ENCODE measurements at regions not wholly inside any gene's neighbourhood (a gene's known extent, or its start where the extent isn't known, plus 50 kb on each side); places are given as distances from the start of the nearest gene placed in this dataset.

- H3K4me3 Mint-ChIP-seq = no peak overlapping the region
- H3K36me3 Mint-ChIP-seq = no peaks in the 10 kb centered on the region
- no peaks in the 10 kb centered on the region for H3K9me3 Mint-ChIP-seq
- no peak for TF ChIP-seq CTCF (conservative IDR thresholded peaks at IDR 0.05)
- peaks cover 29% of the 10 kb centered on the region for H3K27me3 Mint-ChIP-seq
- no peak for DNase-seq (ENCODE audit: extremely low spot score, unreplicated experiment)
- H3K4me1 Mint-ChIP-seq (ENCODE audit: unreplicated experiment) = no peaks in the 10 kb centered on the region
- no peak overlapping the region for H3K27ac Mint-ChIP-seq
These were observed 318.6 kb downstream of the PMP22 start for GRCh38 chr17:14946481-14946880.

DNA sequence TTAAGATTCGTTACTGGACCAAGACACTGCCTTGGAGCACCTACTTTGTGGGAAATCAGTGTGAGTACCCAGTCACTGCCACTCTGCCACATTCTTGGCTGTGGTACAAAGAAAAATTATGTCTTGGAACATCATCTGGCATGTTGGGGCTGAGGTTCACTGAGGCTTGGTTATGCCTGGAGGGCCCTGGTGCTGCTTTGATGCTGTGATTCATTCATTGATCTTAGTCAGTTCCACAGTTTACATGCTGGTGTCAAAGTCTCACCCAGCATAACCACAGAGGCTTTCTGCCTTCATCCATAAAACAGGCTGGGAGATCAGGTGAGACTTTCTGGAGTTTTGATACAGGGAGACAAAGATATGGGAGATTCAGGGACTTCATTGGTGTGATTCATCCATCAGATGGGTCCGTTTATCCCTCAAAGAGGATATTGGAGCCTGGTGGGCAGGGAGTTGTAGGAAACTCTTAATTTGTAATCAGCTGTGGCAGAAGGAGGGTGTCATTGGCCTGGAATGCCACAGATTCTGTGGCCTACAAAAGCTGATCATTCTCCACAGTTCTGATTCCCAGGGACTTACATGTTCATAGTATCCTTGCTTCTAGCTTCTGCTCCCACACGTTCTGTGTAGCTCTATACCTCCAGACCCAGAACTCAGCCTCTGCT lies 322.5 kb downstream of the PMP22 start:
- Mint-ChIP-seq H3K27me3 (peaks cover 20% of the 10 kb centered on the region), H3K9me3 (no peaks in the 10 kb centered on the region), H3K4me3 (no peak overlapping the region), H3K4me1 (ENCODE audit: unreplicated experiment) (no peaks in the 10 kb centered on the region), H3K27ac (no peak overlapping the region), H3K36me3 (no peaks in the 10 kb centered on the region)
- no peak for DNase-seq (ENCODE audit: extremely low spot score, unreplicated experiment)
- TF ChIP-seq CTCF (conservative IDR thresholded peaks at IDR 0.05) = no peak

GRCh38 chr17:14940938-14941265 lies 324.2 kb downstream of the PMP22 start:
- DNase-seq (ENCODE audit: extremely low spot score, unreplicated experiment) = no peak
- Mint-ChIP-seq H3K4me1 (ENCODE audit: unreplicated experiment) (no peaks in the 10 kb centered on the region), H3K36me3 (no peaks in the 10 kb centered on the region), H3K27me3 (peaks cover 18% of the 10 kb centered on the region), H3K9me3 (no peaks in the 10 kb centered on the region), H3K4me3 (no peak overlapping the region), H3K27ac (no peak overlapping the region)
- no peak for TF ChIP-seq CTCF (conservative IDR thresholded peaks at IDR 0.05)

- DNase-seq (ENCODE audit: extremely low spot score, unreplicated experiment) = no peak
- H3K4me1 Mint-ChIP-seq (ENCODE audit: unreplicated experiment) = no peaks in the 10 kb centered on the region
- no peak overlapping the region for H3K4me3 Mint-ChIP-seq
- no peak overlapping the region for H3K27ac Mint-ChIP-seq
- H3K36me3 Mint-ChIP-seq = no peaks in the 10 kb centered on the region
- no peaks in the 10 kb centered on the region for H3K9me3 Mint-ChIP-seq
- no peak for TF ChIP-seq CTCF (conservative IDR thresholded peaks at IDR 0.05)
- H3K27me3 Mint-ChIP-seq = peaks cover 18% of the 10 kb centered on the region
These were observed 324.8 kb downstream of the PMP22 start for GRCh38 chr17:14940108-14940937.

DNA sequence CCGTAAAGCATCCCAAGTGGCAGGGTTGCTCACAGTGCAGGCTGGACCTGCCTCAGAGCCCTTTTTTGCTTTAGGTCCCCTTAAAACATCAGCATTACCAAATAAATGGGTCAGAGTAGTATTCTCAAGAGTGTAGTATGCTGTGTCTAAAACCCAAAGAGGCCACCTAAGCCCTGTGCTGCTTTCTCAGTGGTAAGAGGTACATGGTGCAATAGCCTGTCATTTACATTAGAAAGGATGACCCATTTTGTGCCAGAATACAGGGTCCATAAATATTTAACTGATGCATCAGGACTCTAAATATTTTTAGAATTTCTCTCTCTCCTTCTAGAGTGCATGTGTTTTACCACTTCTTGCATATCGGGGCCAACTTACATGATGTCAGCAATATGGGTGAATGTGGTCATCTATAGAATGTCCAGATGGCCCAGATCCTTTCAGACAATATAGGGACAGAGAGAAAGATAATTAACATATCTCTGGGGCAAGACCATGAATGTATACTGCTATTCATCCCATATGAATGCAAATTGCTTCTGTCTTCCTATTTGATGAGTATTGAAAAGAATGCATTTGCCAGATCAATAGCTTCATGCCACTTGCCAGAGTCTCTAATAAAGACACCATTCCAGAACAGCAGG lies 329.2 kb downstream of the PMP22 start:
- H3K4me3 Mint-ChIP-seq = no peak overlapping the region
- DNase-seq (ENCODE audit: extremely low spot score, unreplicated experiment) = no peak
- H3K27me3 Mint-ChIP-seq = peaks cover 30% of the 10 kb centered on the region
- no peaks in the 10 kb centered on the region for H3K4me1 Mint-ChIP-seq (ENCODE audit: unreplicated experiment)
- no peaks in the 10 kb centered on the region for H3K9me3 Mint-ChIP-seq
- H3K27ac Mint-ChIP-seq = no peak overlapping the region
- no peaks in the 10 kb centered on the region for H3K36me3 Mint-ChIP-seq
- no peak for TF ChIP-seq CTCF (conservative IDR thresholded peaks at IDR 0.05)

All from type B pancreatic cell (in vitro differentiated cells).